PFSK-1 (cell line): ENCODE measurements at regions not wholly inside any gene's neighbourhood (a gene's known extent, or its start where the extent isn't known, plus 50 kb on each side); places are given as distances from the start of the nearest gene placed in this dataset.

ENCODE experiments used
- FOXP2 ChIP-seq: optimal IDR thresholded peaks from 2 replicates; pipeline ENCODE3; 2011; ENCODE audit warnings: borderline replicate concordance, control low read depth, inconsistent platforms; ENCODE audit not compliant: insufficient read depth; ENCODE audit errors: extremely low read length, extremely low read depth
- POLR2AphosphoS5 ChIP-seq: IDR thresholded peaks from 2 replicates; pipeline ENCODE4 v1.6.1; 2012; ENCODE audit warnings: low read depth, mild to moderate bottlenecking, control low read depth, low read length, moderate library complexity
- REST ChIP-seq, 2 experiments: IDR thresholded peaks; 2 replicates each; pipeline versions ENCODE4 v1.6.1 to v1.8.0; 2011 to 2012; ENCODE audit warnings: low read depth in 2 of 2, low read length in 2 of 2, control low read depth in 1 of 2, inconsistent platforms in 1 of 2, mild to moderate bottlenecking in 1 of 2, moderate library complexity in 1 of 2; ENCODE audit not compliant: insufficient read depth in 1 of 2
- SIN3A ChIP-seq: IDR thresholded peaks from 2 replicates; pipeline ENCODE4 v1.6.1; 2012; ENCODE audit warnings: mild to moderate bottlenecking, low read length, moderate library complexity, borderline replicate concordance; ENCODE audit not compliant: insufficient read depth
- TAF1 ChIP-seq: IDR thresholded peaks from 2 replicates; pipeline ENCODE4 v1.6.1; 2012; ENCODE audit warnings: low read length, control low read depth, borderline replicate concordance; ENCODE audit not compliant: insufficient read depth

- TF ChIP-seq FOXP2: no peak
- TF ChIP-seq POLR2AphosphoS5: no peak
- TF ChIP-seq TAF1: no peak
- TF ChIP-seq SIN3A: no peak
- TF ChIP-seq REST (IDR thresholded peaks at IDR 0.05; ENCODE audit: insufficient read depth in 1 of 2, low read depth in 2 of 2, low read length in 2 of 2): no peak
These were observed 184.7 kb downstream of the PLPP4 start for GRCh38 chr10:120641695-120642094.

DNA sequence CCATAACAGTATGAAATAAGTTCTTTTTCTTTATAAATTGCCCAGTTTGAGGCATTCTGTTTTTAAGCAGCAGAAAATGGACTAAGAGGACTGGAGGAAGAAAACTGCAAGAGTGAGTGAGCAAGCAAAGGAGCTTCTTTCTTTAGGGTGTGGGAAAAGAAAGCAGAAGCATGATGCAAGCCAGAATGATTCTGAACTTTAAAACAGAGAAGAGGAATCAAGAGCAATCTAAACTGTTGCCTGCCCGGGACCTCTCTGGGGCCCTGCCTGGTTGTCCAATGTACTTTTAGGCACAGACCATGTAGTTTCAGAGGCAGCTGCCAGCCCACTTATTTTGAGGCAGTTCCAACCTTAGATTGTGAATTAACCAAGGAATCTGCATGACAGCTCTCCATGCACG, 186.3 kb downstream of the PLPP4 start:
- no peak for TF ChIP-seq FOXP2
- no peak for TF ChIP-seq REST (IDR thresholded peaks at IDR 0.05; ENCODE audit: insufficient read depth in 1 of 2, low read depth in 2 of 2, low read length in 2 of 2)
- TF ChIP-seq SIN3A: no peak
- TF ChIP-seq TAF1: no peak
- no peak for TF ChIP-seq POLR2AphosphoS5

- TF ChIP-seq TAF1 (no peak), FOXP2 (no peak), POLR2AphosphoS5 (no peak), SIN3A (no peak), REST (IDR thresholded peaks at IDR 0.05; ENCODE audit: insufficient read depth in 1 of 2, low read depth in 2 of 2, low read length in 2 of 2) (no peak)
These were observed 187.8 kb downstream of the PLPP4 start for GRCh38 chr10:120644556-120645410.

GRCh38 chr10:120646159-120646732, 189.2 kb downstream of the PLPP4 start:
- TF ChIP-seq SIN3A: no peak
- no peak for TF ChIP-seq TAF1
- no peak for TF ChIP-seq POLR2AphosphoS5
- no peak for TF ChIP-seq REST (IDR thresholded peaks at IDR 0.05; ENCODE audit: insufficient read depth in 1 of 2, low read depth in 2 of 2, low read length in 2 of 2)
- TF ChIP-seq FOXP2: no peak
